ENCODE measurements at regions not wholly inside any gene's neighbourhood (a gene's known extent, or its start where the extent isn't known, plus 50 kb on each side); places are given as distances from the start of the nearest gene placed in this dataset.
"Not testable (repeated sequence)": the region's sequence is repeated elsewhere in the genome, so short reads cannot be mapped to it uniquely, and the experiment has no call there.

GRCh38 chr4:20046931-20047677 is 204.6 kb upstream of the SLIT2 start:
- DNase-seq (ENCODE audit: low read depth) = no peak

- DNase-seq (ENCODE audit: low read depth) = no peak
These were observed 205.5 kb upstream of the SLIT2 start for GRCh38 chr4:20046179-20046578.

- DNase-seq (ENCODE audit: low read depth) = no peak
These were observed 206.7 kb upstream of the SLIT2 start for GRCh38 chr4:20044966-20045365.

GRCh38 chr4:20044502-20044911 is 207.2 kb upstream of the SLIT2 start:
- DNase-seq (ENCODE audit: low read depth) = no peak

- no peak for DNase-seq (ENCODE audit: low read depth)
These were observed 207.7 kb upstream of the SLIT2 start for GRCh38 chr4:20043991-20044390.

- DNase-seq (ENCODE audit: low read depth) = no peak
These were observed 208.9 kb upstream of the SLIT2 start for GRCh38 chr4:20042769-20043168.

GRCh38 chr4:20041839-20042407 is 209.8 kb upstream of the SLIT2 start:
- DNase-seq (ENCODE audit: low read depth) = no peak

- DNase-seq (ENCODE audit: low read depth) = no peak
These were observed 214.0 kb upstream of the SLIT2 start for GRCh38 chr4:20037745-20038144.

GRCh38 chr4:20030108-20030507 is 221.6 kb upstream of the SLIT2 start:
- DNase-seq (ENCODE audit: low read depth) = no peak

GRCh38 chr4:20028645-20029044 is 223.1 kb upstream of the SLIT2 start:
- no peak for DNase-seq (ENCODE audit: low read depth)

GRCh38 chr4:20026456-20026855 is 225.2 kb upstream of the SLIT2 start:
- no peak for DNase-seq (ENCODE audit: low read depth)

- DNase-seq (ENCODE audit: low read depth) = no peak
These were observed 229.2 kb upstream of the SLIT2 start for GRCh38 chr4:20022471-20022870.

- DNase-seq (ENCODE audit: low read depth) = no peak
These were observed 231.6 kb upstream of the SLIT2 start for GRCh38 chr4:20020056-20020455.

- DNase-seq (ENCODE audit: low read depth) = no peak
These were observed 232.2 kb upstream of the SLIT2 start for GRCh38 chr4:20019310-20020015.

- DNase-seq (ENCODE audit: low read depth) = no peak
These were observed 234.0 kb upstream of the SLIT2 start for GRCh38 chr4:20017777-20018115.

- no peak for DNase-seq (ENCODE audit: low read depth)
These were observed 234.5 kb upstream of the SLIT2 start for GRCh38 chr4:20017070-20017776.

GRCh38 chr4:20015636-20016224 is 236.0 kb upstream of the SLIT2 start:
- DNase-seq (ENCODE audit: low read depth) = no peak

GRCh38 chr4:20003836-20004558 is 247.7 kb upstream of the SLIT2 start:
- not testable (repeated sequence) for DNase-seq (ENCODE audit: low read depth)

GRCh38 chr4:19999775-20000414 is 251.8 kb upstream of the SLIT2 start:
- DNase-seq (ENCODE audit: low read depth) = no peak

GRCh38 chr4:19999276-19999675 is 252.4 kb upstream of the SLIT2 start:
- DNase-seq (ENCODE audit: low read depth) = no peak

GRCh38 chr4:19993242-19993641 is 258.5 kb upstream of the SLIT2 start:
- no peak for DNase-seq (ENCODE audit: low read depth)
